ENCODE measurements at regions not wholly inside any gene's neighbourhood (a gene's known extent, or its start where the extent isn't known, plus 50 kb on each side); places are given as distances from the start of the nearest gene placed in this dataset.

- TF ChIP-seq CTCF (IDR thresholded peaks at IDR 0.05) (no peak), POLR2AphosphoS5 (IDR thresholded peaks at IDR 0.05) (no peak), POLR2A (IDR thresholded peaks at IDR 0.05) (no peak)
These were observed 460.3 kb downstream of the UTRN start for GRCh38 chr6:144745439-144745838.

All from gastroesophageal sphincter (tissue), 3 donors.